PFSK-1 (cell line): ENCODE measurements at regions not wholly inside any gene's neighbourhood (a gene's known extent, or its start where the extent isn't known, plus 50 kb on each side); places are given as distances from the start of the nearest gene placed in this dataset.

Source experiments
- FOXP2 ChIP-seq: optimal IDR thresholded peaks from 2 replicates; pipeline ENCODE3; 2011; ENCODE audit warnings: borderline replicate concordance, control low read depth, inconsistent platforms; ENCODE audit not compliant: insufficient read depth; ENCODE audit errors: extremely low read length, extremely low read depth
- SIN3A ChIP-seq: IDR thresholded peaks from 2 replicates; pipeline ENCODE4 v1.6.1; 2012; ENCODE audit warnings: mild to moderate bottlenecking, low read length, moderate library complexity, borderline replicate concordance; ENCODE audit not compliant: insufficient read depth
- TAF1 ChIP-seq: IDR thresholded peaks from 2 replicates; pipeline ENCODE4 v1.6.1; 2012; ENCODE audit warnings: low read length, control low read depth, borderline replicate concordance; ENCODE audit not compliant: insufficient read depth
- TF ChIP-seq, protein P1 (sequence below), 2 experiments: IDR thresholded peaks; 2 replicates each; pipeline versions ENCODE4 v1.6.1 to v1.8.0; 2011 to 2012; ENCODE audit warnings: low read depth in 2 of 2, low read length in 2 of 2, control low read depth in 1 of 2, inconsistent platforms in 1 of 2, mild to moderate bottlenecking in 1 of 2, moderate library complexity in 1 of 2; ENCODE audit not compliant: insufficient read depth in 1 of 2

DNA sequence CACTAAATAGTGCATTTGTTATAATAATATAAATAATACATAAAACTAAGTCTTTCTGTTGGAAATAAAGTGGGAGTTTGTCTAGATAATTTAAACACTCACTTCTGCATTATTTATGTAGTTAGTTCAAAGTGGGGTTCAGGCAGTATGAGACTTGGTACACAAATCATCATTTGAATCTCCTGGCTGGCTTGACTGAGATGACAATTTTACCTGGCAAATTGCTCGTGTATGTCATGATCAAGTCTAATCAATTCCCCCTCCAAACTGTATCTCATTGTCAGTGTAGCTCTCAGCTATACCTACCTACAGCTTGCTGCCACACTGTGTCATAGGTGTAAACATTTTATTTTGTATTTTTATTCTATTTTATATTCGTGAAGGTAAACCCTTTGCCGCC, 563.4 kb upstream of the TENM3 start:
- TF ChIP-seq SIN3A (no peak), FOXP2 (no peak), TAF1 (no peak)
- TF ChIP-seq, protein P1, sequence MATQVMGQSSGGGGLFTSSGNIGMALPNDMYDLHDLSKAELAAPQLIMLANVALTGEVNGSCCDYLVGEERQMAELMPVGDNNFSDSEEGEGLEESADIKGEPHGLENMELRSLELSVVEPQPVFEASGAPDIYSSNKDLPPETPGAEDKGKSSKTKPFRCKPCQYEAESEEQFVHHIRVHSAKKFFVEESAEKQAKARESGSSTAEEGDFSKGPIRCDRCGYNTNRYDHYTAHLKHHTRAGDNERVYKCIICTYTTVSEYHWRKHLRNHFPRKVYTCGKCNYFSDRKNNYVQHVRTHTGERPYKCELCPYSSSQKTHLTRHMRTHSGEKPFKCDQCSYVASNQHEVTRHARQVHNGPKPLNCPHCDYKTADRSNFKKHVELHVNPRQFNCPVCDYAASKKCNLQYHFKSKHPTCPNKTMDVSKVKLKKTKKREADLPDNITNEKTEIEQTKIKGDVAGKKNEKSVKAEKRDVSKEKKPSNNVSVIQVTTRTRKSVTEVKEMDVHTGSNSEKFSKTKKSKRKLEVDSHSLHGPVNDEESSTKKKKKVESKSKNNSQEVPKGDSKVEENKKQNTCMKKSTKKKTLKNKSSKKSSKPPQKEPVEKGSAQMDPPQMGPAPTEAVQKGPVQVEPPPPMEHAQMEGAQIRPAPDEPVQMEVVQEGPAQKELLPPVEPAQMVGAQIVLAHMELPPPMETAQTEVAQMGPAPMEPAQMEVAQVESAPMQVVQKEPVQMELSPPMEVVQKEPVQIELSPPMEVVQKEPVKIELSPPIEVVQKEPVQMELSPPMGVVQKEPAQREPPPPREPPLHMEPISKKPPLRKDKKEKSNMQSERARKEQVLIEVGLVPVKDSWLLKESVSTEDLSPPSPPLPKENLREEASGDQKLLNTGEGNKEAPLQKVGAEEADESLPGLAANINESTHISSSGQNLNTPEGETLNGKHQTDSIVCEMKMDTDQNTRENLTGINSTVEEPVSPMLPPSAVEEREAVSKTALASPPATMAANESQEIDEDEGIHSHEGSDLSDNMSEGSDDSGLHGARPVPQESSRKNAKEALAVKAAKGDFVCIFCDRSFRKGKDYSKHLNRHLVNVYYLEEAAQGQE (IDR thresholded peaks at IDR 0.05; ENCODE audit: insufficient read depth in 1 of 2, low read depth in 2 of 2, low read length in 2 of 2) = no peak
